Liver (tissue), 3 donors: ENCODE measurements at regions not wholly inside any gene's neighbourhood (a gene's known extent, or its start where the extent isn't known, plus 50 kb on each side); places are given as distances from the start of the nearest gene placed in this dataset.

ENCODE experiments used
- EGR1 ChIP-seq, 2 donors: IDR thresholded peaks; 2 replicates each; pipeline ENCODE4 v1.6.1; 2016 to 2018; ENCODE audit warnings: antibody characterized with exemption in 2 of 2, low read depth in 2 of 2
- FOXA2 ChIP-seq: IDR thresholded peaks from 2 replicates; pipeline ENCODE4 v1.6.1; 2016; ENCODE audit warnings: antibody characterized with exemption
- GABPA ChIP-seq, 2 donors: IDR thresholded peaks in 1 of 2; conservative IDR thresholded peaks in 1 of 2; 2 replicates each; pipeline ENCODE4 v1.6.1; 2016; ENCODE audit warnings: antibody characterized with exemption in 2 of 2, mild to moderate bottlenecking in 1 of 2, moderate library complexity in 1 of 2
- JUND ChIP-seq, 2 donors: IDR thresholded peaks; 2 replicates each; pipeline ENCODE4 v1.6.1; 2016; ENCODE audit warnings: antibody characterized with exemption in 2 of 2
- NR2F2 ChIP-seq: IDR thresholded peaks from 2 replicates; pipeline ENCODE4 v1.6.1; 2016; ENCODE audit warnings: antibody characterized with exemption
- RAD21 ChIP-seq, 2 donors: IDR thresholded peaks; 2 replicates each; pipeline ENCODE4 v1.6.1; 2016; ENCODE audit warnings: antibody characterized with exemption in 2 of 2, mild to moderate bottlenecking in 2 of 2
- SP1 ChIP-seq: IDR thresholded peaks from 2 replicates; pipeline ENCODE4 v1.6.1; 2018; ENCODE audit warnings: antibody characterized with exemption, mild to moderate bottlenecking
- YY1 ChIP-seq: IDR thresholded peaks from 2 replicates; pipeline ENCODE4 v1.6.1; 2016; ENCODE audit warnings: antibody characterized with exemption, mild to moderate bottlenecking
- TF ChIP-seq, protein P1 (sequence below): fragments of 150-350 bp; IDR thresholded peaks from 2 replicates; pipeline ENCODE4 v1.5.1; 2017; ENCODE audit warnings: improper control_type of control experiment, low read depth, low read length; ENCODE audit not compliant: missing input control
- TF ChIP-seq, protein P2 (sequence below): IDR thresholded peaks from 2 replicates; pipeline ENCODE4 v1.6.1; 2016; ENCODE audit warnings: antibody characterized with exemption
- TF ChIP-seq, protein P3 (sequence below): IDR thresholded peaks from 2 replicates; pipeline ENCODE4 v1.6.1; 2016; ENCODE audit warnings: antibody characterized with exemption
- TF ChIP-seq, protein P4 (sequence below): IDR thresholded peaks from 2 replicates; pipeline ENCODE4 v1.6.1; 2016; ENCODE audit warnings: antibody characterized with exemption, mild to moderate bottlenecking
- TF ChIP-seq, protein P5 (sequence below): IDR thresholded peaks from 2 replicates; pipeline ENCODE4 v1.6.1; 2016; ENCODE audit warnings: antibody characterized with exemption
- donor health status: healthy.
- donor health status: healthy.

DNA sequence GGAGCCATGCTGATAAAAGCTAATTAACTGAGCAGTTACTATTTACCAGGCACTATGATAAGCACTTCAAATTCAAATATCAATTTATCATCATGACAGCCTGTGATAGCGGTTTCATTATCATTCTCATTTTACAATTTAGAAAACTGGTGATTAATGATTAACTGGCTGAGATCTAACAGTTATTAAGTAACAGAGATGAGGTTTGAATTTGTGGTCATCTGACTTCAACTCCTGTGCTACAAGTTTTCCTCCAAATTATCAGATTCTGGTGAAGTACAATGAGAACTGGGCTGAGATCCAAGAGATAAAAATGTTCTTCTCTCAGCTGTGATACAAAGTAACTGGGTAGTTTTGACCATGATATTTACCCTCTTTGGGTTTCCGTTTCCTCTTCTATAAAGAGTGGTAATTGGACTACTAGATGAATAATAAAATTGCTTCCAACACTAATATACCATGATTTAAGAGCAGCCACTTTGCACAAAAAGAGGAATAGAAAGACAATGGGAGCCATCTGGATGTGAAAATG, 74.5 kb upstream of the CCNG1 start:
- TF ChIP-seq, protein P1, sequence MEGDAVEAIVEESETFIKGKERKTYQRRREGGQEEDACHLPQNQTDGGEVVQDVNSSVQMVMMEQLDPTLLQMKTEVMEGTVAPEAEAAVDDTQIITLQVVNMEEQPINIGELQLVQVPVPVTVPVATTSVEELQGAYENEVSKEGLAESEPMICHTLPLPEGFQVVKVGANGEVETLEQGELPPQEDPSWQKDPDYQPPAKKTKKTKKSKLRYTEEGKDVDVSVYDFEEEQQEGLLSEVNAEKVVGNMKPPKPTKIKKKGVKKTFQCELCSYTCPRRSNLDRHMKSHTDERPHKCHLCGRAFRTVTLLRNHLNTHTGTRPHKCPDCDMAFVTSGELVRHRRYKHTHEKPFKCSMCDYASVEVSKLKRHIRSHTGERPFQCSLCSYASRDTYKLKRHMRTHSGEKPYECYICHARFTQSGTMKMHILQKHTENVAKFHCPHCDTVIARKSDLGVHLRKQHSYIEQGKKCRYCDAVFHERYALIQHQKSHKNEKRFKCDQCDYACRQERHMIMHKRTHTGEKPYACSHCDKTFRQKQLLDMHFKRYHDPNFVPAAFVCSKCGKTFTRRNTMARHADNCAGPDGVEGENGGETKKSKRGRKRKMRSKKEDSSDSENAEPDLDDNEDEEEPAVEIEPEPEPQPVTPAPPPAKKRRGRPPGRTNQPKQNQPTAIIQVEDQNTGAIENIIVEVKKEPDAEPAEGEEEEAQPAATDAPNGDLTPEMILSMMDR = no peak
- TF ChIP-seq FOXA2 (no peak), RAD21 (IDR thresholded peaks at IDR 0.05) (no peak), JUND (IDR thresholded peaks at IDR 0.05) (no peak), EGR1 (IDR thresholded peaks at IDR 0.05; ENCODE audit: low read depth in 2 of 2) (no peak), SP1 (no peak), GABPA (IDR thresholded peaks at IDR 0.05 in 1 of 2, conservative IDR thresholded peaks at IDR 0.05 in 1 of 2) (no peak), NR2F2 (no peak), YY1 (no peak)
- TF ChIP-seq, protein P2, sequence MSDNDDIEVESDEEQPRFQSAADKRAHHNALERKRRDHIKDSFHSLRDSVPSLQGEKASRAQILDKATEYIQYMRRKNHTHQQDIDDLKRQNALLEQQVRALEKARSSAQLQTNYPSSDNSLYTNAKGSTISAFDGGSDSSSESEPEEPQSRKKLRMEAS = no peak
- TF ChIP-seq, protein P3, sequence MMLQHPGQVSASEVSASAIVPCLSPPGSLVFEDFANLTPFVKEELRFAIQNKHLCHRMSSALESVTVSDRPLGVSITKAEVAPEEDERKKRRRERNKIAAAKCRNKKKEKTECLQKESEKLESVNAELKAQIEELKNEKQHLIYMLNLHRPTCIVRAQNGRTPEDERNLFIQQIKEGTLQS = no peak
- TF ChIP-seq, protein P4, sequence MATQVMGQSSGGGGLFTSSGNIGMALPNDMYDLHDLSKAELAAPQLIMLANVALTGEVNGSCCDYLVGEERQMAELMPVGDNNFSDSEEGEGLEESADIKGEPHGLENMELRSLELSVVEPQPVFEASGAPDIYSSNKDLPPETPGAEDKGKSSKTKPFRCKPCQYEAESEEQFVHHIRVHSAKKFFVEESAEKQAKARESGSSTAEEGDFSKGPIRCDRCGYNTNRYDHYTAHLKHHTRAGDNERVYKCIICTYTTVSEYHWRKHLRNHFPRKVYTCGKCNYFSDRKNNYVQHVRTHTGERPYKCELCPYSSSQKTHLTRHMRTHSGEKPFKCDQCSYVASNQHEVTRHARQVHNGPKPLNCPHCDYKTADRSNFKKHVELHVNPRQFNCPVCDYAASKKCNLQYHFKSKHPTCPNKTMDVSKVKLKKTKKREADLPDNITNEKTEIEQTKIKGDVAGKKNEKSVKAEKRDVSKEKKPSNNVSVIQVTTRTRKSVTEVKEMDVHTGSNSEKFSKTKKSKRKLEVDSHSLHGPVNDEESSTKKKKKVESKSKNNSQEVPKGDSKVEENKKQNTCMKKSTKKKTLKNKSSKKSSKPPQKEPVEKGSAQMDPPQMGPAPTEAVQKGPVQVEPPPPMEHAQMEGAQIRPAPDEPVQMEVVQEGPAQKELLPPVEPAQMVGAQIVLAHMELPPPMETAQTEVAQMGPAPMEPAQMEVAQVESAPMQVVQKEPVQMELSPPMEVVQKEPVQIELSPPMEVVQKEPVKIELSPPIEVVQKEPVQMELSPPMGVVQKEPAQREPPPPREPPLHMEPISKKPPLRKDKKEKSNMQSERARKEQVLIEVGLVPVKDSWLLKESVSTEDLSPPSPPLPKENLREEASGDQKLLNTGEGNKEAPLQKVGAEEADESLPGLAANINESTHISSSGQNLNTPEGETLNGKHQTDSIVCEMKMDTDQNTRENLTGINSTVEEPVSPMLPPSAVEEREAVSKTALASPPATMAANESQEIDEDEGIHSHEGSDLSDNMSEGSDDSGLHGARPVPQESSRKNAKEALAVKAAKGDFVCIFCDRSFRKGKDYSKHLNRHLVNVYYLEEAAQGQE = no peak
- TF ChIP-seq, protein P5, sequence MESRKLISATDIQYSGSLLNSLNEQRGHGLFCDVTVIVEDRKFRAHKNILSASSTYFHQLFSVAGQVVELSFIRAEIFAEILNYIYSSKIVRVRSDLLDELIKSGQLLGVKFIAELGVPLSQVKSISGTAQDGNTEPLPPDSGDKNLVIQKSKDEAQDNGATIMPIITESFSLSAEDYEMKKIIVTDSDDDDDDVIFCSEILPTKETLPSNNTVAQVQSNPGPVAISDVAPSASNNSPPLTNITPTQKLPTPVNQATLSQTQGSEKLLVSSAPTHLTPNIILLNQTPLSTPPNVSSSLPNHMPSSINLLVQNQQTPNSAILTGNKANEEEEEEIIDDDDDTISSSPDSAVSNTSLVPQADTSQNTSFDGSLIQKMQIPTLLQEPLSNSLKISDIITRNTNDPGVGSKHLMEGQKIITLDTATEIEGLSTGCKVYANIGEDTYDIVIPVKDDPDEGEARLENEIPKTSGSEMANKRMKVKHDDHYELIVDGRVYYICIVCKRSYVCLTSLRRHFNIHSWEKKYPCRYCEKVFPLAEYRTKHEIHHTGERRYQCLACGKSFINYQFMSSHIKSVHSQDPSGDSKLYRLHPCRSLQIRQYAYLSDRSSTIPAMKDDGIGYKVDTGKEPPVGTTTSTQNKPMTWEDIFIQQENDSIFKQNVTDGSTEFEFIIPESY = no peak
